SU-DHL-6 (cell line): ENCODE measurements at regions not wholly inside any gene's neighbourhood (a gene's known extent, or its start where the extent isn't known, plus 50 kb on each side); places are given as distances from the start of the nearest gene placed in this dataset.

Experiments used
- H2AFZ ChIP-seq: fragments of 200-600 bp; sonication (generic); 2 replicates; pipeline ENCODE4 v1.6.1; 2014; ENCODE audit warnings: low read depth, mild to moderate bottlenecking, moderate library complexity, mixed read lengths, antibody characterized with exemption, low read length; ENCODE audit not compliant: severe bottlenecking
- H3F3A ChIP-seq: fragments of 200-600 bp; shearing (Covaris generic); 2 replicates; pipeline ENCODE4 v1.6.0; 2016; ENCODE audit warnings: antibody characterized with exemption, mild to moderate bottlenecking; ENCODE audit not compliant: insufficient read depth
- H3K27ac ChIP-seq: fragments of 200-600 bp; sonication (generic); 2 replicates; pipeline ENCODE4 v1.5.1; 2016; ENCODE audit warnings: low read depth, mild to moderate bottlenecking, low read length, moderate library complexity, mixed read lengths
- H3K27me3 ChIP-seq: fragments of 200-600 bp; sonication (generic), shearing (Covaris generic); 2 replicates; pipeline ENCODE4 v1.6.0; 2014; ENCODE audit warnings: mild to moderate bottlenecking, low read length
- H3K36me3 ChIP-seq: fragments of 200-600 bp; sonication (generic); 2 replicates; pipeline ENCODE4 v1.6.1; 2014; ENCODE audit warnings: mild to moderate bottlenecking, low read length, mixed read lengths
- H3K4me2 ChIP-seq: fragments of 300-600, 200-600 bp; shearing (Covaris generic), sonication (generic); 2 replicates; pipeline ENCODE4 v1.6.0; 2014; ENCODE audit warnings: low read length, low read depth, mild to moderate bottlenecking; ENCODE audit not compliant: poor library complexity, severe bottlenecking
- H3K4me3 ChIP-seq: fragments of 200-600 bp; sonication (generic); 2 replicates; pipeline ENCODE4 v1.5.1; 2014; ENCODE audit warnings: antibody characterized with exemption, low read length, mild to moderate bottlenecking, mixed read lengths; ENCODE audit not compliant: insufficient read depth, poor library complexity, severe bottlenecking
- H3K79me2 ChIP-seq: fragments of 200-600 bp; sonication (generic); 2 replicates; pipeline ENCODE4 v1.6.1; 2014; ENCODE audit warnings: mild to moderate bottlenecking, low read length, moderate library complexity; ENCODE audit not compliant: insufficient read depth
- H3K9ac ChIP-seq: fragments of 200-600 bp; sonication (generic); 2 replicates; pipeline ENCODE4 v1.7.0; 2014; ENCODE audit warnings: mild to moderate bottlenecking, low read length
- H3K9me2 ChIP-seq: fragments of 200-600 bp; sonication (generic); replicated peaks from 2 replicates; pipeline ENCODE4 v1.6.1; 2014; ENCODE audit warnings: low read length; ENCODE audit not compliant: insufficient read depth
- H3K9me3 ChIP-seq: fragments of 200-600 bp; sonication (generic); 2 replicates; pipeline ENCODE4 v1.6.1; 2014; ENCODE audit warnings: low read length, mixed read lengths; ENCODE audit not compliant: insufficient read depth
- H4K20me1 ChIP-seq: fragments of 200-600 bp; sonication (generic); 2 replicates; pipeline ENCODE4 v1.6.1; 2014; ENCODE audit warnings: low read depth, mild to moderate bottlenecking, antibody characterized with exemption, low read length, moderate library complexity, mixed read lengths
- EZH2phosphoT487 ChIP-seq: fragments of 200-600 bp; sonication (generic), shearing (Covaris generic); conservative IDR thresholded peaks from 2 replicates; pipeline ENCODE4 v1.6.1; 2018; ENCODE audit warnings: mild to moderate bottlenecking, antibody characterized with exemption, low read length, moderate library complexity, mixed read lengths
- TF ChIP-seq, protein P1 (sequence below): fragments of 200-600 bp; sonication (generic); IDR thresholded peaks from one replicate; pipeline ENCODE4 v1.5.1; 2017; ENCODE audit warnings: antibody characterized with exemption, mild to moderate bottlenecking, low read length, moderate library complexity; ENCODE audit not compliant: insufficient read depth, poor library complexity, severe bottlenecking

DNA sequence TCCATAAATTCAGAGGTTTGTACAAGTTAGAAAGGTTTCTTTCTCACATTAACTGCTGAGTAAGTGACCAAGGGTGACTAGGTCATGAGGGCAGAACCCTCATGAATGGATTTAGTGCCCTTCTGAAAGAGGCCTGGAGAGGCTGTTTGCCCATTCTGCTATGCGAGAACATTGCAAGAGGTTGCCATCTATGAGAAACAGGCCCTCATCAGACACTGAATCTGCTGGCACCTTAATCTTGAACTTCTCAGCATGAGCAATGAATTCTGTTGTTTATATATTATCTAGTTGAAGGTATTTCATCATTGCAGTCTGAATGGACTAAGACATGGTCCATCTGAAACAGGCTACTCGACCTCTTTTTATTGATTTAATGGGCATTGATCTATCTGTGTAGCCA lies 96.2 kb upstream of the GPRIN3 start:
- no peaks in the 10 kb centered on the region for H3K27me3 ChIP-seq
- no peak for TF ChIP-seq EZH2phosphoT487
- TF ChIP-seq, protein P1, sequence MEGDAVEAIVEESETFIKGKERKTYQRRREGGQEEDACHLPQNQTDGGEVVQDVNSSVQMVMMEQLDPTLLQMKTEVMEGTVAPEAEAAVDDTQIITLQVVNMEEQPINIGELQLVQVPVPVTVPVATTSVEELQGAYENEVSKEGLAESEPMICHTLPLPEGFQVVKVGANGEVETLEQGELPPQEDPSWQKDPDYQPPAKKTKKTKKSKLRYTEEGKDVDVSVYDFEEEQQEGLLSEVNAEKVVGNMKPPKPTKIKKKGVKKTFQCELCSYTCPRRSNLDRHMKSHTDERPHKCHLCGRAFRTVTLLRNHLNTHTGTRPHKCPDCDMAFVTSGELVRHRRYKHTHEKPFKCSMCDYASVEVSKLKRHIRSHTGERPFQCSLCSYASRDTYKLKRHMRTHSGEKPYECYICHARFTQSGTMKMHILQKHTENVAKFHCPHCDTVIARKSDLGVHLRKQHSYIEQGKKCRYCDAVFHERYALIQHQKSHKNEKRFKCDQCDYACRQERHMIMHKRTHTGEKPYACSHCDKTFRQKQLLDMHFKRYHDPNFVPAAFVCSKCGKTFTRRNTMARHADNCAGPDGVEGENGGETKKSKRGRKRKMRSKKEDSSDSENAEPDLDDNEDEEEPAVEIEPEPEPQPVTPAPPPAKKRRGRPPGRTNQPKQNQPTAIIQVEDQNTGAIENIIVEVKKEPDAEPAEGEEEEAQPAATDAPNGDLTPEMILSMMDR = no peak
- H3F3A ChIP-seq = no peaks in the 10 kb centered on the region
- H2AFZ ChIP-seq = no peak overlapping the region
- H3K9me3 ChIP-seq = no peaks in the 10 kb centered on the region
- H3K79me2 ChIP-seq = no peaks in the 10 kb centered on the region
- H4K20me1 ChIP-seq = no peaks in the 10 kb centered on the region
- no peaks in the 10 kb centered on the region for H3K9me2 ChIP-seq
- no peak overlapping the region for H3K9ac ChIP-seq
- no peak overlapping the region for H3K27ac ChIP-seq
- H3K4me3 ChIP-seq = no peak overlapping the region
- no peaks in the 10 kb centered on the region for H3K36me3 ChIP-seq
- no peak overlapping the region for H3K4me2 ChIP-seq

DNA sequence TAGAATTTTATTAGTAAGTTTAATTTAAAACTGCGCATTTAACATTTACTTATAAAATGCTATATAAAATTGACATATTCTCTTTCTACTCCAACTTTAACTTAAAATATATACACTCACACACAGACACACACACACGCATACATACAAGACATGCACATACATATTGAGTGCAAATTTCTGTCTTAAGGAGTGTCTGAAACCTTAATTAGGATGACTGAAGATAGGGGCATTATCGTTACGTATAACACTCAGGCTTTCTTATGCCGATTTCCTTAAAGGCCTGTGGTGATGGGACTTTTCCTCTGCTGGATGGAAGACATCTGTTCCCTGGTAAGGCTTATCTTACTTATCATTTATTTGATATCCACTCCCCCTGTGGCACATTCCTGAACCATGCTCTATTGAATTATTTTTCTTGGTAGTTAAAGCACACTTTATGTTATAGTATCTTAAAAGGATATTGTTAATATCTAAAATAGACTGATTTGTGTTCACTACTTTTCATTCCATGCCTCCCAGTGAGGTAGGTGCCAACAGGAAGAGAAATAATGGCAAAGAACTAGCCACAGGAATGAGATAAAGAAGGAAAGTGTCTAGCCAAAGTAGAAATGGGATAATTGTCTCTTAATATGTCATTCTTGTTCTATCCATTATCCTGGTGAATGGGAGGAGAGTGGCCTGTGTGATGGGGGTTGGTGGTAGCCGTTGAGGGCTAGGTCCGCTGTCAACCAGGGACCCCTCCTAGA lies 92.9 kb upstream of the GPRIN3 start:
- no peaks in the 10 kb centered on the region for H3K9me2 ChIP-seq
- no peaks in the 10 kb centered on the region for H3K36me3 ChIP-seq
- no peaks in the 10 kb centered on the region for H4K20me1 ChIP-seq
- no peak overlapping the region for H3K9ac ChIP-seq
- TF ChIP-seq, protein P1 = no peak
- TF ChIP-seq EZH2phosphoT487 = no peak
- no peaks in the 10 kb centered on the region for H3K27me3 ChIP-seq
- H3K9me3 ChIP-seq = no peaks in the 10 kb centered on the region
- no peaks in the 10 kb centered on the region for H3F3A ChIP-seq
- no peaks in the 10 kb centered on the region for H3K79me2 ChIP-seq
- no peak overlapping the region for H3K4me2 ChIP-seq
- H2AFZ ChIP-seq = no peak overlapping the region
- no peak overlapping the region for H3K4me3 ChIP-seq
- no peak overlapping the region for H3K27ac ChIP-seq

DNA sequence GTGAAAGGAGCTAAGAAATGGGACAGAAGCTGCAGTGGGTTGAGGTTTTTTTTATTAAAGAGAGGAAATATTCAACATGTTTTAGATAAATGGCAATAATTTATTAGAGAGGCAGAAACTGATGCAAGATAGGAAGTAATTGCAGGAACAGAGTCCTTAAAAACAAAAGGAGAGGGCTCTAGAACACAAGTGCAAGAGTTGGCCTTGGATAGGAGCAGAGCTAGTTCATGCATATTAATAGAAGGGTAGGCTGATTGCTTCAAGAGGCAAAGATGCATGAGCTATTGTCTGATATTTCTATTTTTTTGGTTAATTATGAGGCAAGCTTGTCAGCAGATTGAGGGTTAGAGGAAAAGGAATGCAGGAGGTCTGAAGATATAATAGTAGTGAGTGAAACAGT lies 91.0 kb upstream of the GPRIN3 start:
- Histone ChIP-seq H3K9me3 (no peaks in the 10 kb centered on the region), H3K27ac (no peak overlapping the region), H3F3A (no peaks in the 10 kb centered on the region), H3K9ac (no peak overlapping the region), H3K9me2 (no peaks in the 10 kb centered on the region), H2AFZ (no peak overlapping the region), H3K4me2 (no peak overlapping the region), H3K36me3 (no peaks in the 10 kb centered on the region), H3K27me3 (no peaks in the 10 kb centered on the region), H3K79me2 (no peaks in the 10 kb centered on the region), H4K20me1 (no peaks in the 10 kb centered on the region), H3K4me3 (no peak overlapping the region)
- TF ChIP-seq EZH2phosphoT487 = no peak
- TF ChIP-seq, protein P1 = no peak
